HG02623 (cell line): ENCODE measurements at regions not wholly inside any gene's neighbourhood (a gene's known extent, or its start where the extent isn't known, plus 50 kb on each side); places are given as distances from the start of the nearest gene placed in this dataset.
"Not testable (repeated sequence)": the region's sequence is repeated elsewhere in the genome, so short reads cannot be mapped to it uniquely, and the experiment has no call there.

Source experiments
- ATAC-seq: cut with Tn5 transposase; IDR thresholded peaks from one replicate; pipeline ENCODE4 v1.9.1; 2021; ENCODE audit warnings: moderate library complexity; ENCODE audit not compliant: unreplicated experiment

DNA sequence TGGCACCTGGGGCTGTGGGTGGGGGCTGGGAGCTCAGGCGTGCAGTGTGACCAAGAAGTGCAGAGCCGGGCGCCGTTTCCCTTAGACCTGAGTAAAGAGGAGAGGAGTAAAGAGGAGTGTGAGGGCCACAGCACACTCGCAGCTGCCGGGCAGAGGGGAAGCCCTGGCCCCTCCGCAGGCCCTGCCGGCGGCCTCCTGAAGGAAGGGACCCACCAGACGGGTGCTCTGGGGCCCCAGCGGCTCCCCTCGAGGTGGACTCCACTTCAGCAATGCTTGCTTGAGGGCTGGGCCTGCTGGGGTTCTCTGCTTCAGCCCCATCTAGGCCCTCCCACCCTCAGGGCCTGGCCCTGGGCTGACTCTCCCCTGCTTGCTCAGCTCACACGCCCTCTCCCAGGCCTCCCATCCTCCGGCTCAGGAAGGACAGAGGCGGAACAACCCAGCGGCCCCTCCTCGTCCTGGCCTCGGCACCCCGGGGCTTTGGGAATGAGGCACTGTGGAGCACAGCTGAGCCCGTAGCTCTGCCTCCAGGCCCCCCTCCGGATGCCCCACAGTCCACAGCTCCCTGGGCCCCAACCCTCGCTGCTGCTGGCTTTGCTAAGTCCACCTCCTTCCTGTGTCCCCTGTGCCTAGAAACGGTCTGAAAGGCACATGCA is 1198.7 kb downstream of the BRD1 start:
- no peak for ATAC-seq

GRCh38 chr22:48627966-48628365 is 1199.7 kb downstream of the BRD1 start:
- no peak for ATAC-seq

- no peak for ATAC-seq
These were observed 1200.5 kb downstream of the BRD1 start for GRCh38 chr22:48627203-48627602.

GRCh38 chr22:48624401-48624800 is 1203.3 kb downstream of the BRD1 start:
- no peak for ATAC-seq

DNA sequence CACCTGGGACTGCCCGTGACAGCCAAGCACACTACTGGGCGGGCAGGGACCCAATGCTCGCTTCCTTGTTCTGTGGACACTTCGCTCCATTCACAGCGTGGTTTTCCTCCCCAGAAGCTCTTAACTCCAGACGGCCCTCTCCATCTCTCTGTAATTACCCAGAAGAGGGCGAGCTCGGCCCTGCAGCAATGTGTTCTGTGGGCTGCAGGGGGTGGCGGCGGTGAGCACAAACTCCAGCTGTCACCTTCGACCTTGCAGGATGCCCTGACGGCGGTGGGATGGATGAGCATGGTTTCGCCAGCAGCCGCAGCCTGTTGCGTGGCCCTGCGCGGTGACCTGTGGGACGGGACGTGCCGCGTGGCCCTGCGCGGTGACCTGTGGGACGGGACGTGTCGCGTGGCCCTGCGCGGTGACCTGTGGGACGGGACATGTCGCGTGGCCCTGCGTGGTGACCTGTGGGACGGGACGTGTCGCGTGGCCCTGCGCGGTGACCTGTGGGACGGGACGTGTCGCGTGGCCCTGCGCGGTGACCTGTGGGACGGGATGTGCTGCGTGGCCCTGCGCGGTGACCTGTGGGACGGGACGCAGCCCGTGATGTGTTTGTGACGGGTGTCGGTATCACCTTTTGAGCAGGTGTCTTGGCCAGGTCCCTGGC is 1204.7 kb downstream of the BRD1 start:
- ATAC-seq = no peak

DNA sequence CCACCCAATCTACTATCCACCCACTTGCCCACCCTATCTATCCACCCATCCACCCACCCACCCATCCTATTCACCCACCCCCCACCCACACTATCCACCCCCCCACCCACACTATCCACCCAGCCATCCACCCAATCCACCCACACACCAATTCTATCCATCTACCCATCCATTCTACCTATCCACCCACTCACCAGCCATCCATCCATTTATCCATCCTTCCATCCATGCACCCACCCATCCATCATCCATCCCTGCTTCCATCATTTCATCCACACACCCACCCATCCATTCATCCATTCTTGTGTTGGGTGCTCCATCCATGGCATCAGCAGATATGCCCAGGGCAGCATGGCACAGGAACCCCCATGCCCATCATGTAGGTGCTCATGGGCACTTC is 1206.6 kb downstream of the BRD1 start:
- no peak for ATAC-seq

DNA sequence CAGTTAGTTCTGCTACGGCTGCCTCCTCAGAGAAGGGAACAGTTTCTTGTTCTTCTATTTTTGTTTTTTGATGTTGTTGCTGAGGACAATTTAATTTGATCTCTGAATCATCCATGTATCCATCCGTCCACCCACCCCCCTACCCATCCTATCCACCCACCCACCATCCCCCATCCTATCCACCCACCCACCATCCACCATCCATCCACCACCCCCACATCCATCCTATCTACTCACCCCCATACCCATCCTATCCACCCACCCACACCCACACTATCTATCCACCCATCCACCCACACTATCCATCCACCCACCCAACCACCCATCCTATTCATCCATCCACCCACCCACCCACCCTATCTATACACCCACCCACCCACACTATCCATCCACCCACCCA is 1207.2 kb downstream of the BRD1 start:
- not testable (repeated sequence) for ATAC-seq

GRCh38 chr22:48619721-48620120 is 1208.0 kb downstream of the BRD1 start:
- no peak for ATAC-seq

DNA sequence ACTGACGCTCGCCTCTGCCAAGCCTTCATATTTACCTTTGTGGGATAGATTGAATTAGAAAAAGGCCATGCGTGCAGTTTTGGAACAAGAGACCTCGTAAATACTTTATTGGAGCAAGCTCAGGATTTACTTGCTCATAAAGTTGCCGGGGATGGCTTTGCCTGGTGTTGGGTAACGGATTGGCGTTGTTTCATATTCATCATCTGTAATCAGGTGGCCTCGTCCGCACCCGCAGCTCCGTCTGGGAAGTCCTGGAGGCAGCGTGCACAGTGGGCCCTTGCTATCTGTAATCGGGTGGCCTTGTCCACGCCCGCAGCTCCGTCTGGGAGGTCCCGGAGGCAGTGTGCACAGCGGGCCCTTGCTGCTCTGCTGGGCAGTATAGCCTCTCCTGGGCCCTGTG is 1209.3 kb downstream of the BRD1 start:
- no peak for ATAC-seq

DNA sequence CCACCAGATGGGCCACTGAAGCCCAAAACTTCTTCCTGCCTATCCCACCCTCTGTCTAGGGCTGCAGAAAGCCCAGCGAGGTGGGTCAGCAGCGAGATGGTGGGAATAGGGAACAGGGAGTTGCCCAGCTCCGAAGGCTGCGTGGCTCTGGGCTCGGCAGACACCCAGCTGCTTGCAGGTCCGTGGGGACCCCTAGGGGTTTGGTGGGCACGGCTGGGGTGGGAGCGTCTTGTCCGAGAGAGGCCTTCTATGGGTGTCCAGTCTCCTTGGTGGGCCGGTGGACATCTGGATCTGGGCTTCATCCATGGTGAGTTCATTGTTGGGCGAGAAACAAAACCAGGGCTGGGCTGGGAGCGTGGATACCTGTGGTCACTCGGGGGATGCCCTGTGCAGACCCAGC is 1211.0 kb downstream of the BRD1 start:
- ATAC-seq = no peak

GRCh38 chr22:48615171-48616008 is 1212.3 kb downstream of the BRD1 start:
- ATAC-seq = no peak

DNA sequence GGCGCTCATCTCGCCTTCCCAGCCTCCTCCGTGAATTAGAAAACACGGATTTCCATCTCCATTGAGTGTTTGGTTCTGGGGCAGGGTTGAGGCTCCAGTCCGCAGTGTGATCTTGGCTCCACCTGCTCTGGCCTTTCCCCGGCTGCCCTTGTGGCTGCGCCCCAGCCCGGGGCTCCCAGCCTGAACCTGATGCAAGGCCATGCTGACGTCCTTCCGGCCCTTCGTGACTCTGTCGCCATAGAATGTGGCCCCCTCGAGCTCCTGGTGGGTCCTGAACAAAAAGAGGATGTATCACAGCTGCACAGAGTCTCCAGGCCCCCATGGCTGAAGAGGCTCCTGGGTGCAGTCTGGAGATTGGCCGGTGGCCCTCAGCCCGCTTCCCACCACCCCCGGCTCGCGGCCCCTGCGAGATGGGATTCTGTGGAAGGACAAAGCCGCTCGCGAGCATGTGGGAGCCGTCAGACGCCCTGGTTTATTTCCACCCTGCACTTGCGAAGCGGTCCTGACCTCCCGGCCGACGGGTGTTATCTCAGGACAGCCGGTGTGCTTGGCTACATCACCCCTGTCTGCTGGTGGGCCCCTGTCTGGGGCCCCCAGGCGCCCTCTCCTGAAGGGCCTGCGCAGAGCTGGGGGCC is 1214.0 kb downstream of the BRD1 start:
- no peak for ATAC-seq

GRCh38 chr22:48612077-48612995 is 1215.3 kb downstream of the BRD1 start:
- no peak for ATAC-seq

- ATAC-seq = no peak
These were observed 1218.3 kb downstream of the BRD1 start for GRCh38 chr22:48609279-48609865.

DNA sequence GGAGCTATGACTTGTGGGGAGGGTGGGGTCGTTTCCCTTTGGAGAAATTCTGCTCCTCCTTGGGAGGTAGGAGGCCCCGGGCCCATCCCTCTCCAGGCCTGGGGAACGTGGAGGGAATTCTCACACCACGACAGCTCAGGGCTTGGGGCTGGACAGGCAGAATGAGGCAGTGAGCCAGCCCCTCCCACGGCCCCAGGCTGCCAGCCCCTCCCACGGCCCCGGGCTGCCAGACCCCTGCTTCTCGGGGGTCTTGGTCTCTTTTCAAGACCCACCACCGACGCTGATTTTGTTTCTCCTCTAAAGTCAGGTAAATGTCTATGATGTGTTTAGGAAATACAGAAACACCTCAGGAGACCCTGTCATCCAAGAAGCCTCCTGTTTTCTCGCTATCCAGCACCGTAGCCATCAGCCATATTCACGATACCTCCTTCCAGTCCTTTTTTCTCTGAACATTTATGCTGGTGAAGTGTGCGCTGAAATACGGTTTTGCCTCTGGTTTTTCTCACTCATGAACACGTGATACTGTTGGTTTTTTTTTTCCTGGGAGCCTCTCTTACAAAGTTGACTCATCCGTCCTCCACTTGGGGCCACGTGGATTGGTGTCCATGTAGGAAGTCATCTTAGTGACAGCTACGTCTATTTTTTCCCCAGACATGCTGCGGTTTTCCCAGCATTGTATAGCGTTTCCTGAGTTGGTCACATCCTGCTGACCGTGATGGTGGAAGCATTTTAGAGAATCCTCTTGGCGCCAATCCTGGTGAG is 1219.6 kb downstream of the BRD1 start:
- no peak for ATAC-seq

DNA sequence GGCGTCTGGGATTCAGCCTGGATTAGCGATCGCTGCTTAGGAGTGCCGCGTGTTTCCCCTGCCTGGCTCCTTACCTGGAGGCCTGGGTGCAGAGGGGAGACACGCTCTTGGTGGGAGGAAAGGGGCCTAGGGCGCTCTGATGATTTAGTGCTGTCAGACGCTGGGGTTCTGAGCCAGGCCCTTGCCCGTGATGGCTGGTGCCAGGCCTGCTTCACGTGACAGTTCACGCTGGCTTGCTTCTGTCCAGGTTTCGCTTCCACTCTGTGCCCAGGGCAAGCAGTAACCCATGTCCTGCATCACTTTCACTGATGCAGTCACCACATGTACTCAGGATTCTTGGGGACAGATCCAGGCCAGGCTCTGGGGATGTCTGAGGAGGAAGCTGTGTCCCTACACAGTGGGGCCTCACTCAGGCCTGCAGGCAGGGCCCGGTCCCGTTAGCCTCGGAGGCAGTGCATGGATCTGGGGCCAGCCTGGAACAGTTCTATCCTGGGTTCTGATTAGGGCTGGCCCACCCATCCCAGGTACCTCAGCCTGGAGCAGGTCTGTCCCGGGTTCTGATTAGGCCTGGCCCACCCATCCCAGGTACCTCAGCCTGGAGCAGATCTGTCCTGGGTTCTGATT is 1220.9 kb downstream of the BRD1 start:
- no peak for ATAC-seq

DNA sequence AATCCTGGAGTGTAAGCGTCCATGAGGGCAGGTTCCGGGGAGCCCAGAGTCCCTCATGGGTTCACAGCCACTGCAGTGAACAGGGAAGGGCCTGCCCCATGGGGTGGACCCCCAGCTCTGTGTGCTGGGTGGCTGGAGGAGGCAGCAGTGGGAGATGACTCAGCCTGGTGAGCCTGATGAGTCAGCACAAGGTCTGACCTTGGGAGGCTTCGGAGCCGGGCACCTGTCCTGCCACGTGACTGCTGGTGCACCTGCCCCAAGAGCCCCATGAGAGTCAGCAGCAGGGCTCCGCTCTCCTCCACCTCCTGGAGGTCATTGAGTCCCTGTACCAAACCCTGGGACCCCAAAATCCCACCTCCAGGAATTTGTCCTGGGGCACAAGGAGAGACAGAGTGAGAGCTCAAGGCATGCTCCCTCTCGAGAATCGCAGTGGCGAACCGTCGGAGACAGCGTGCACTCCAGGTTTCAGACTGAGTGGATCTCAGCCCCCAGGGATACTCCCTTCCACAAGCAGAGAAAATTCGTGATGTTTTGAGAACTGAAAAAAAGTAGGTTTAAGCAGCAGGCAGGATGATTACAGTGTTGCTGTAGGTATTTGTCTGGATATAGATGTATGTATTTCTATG is 1221.7 kb downstream of the BRD1 start:
- no peak for ATAC-seq

DNA sequence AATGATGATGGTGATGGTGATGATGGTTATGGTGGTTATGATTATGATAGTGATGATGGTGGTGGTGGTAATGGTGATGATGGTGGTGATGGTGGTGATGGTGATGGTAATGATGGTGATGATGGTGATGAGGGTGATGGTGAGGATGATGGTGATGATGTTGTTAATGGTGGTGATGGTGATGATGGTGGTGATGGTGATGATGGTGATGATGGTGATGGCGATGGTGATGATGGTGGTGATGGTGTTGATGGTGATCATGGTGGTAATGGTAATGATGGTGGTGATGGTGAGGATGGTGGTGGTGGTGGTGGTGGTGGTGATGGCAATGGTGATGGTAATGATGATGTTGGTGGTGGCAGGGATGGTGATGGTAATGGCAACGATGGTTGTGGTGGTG is 1222.5 kb downstream of the BRD1 start:
- no peak for ATAC-seq
